Stomach (tissue), 8 donors: ENCODE measurements at regions not wholly inside any gene's neighbourhood (a gene's known extent, or its start where the extent isn't known, plus 50 kb on each side); places are given as distances from the start of the nearest gene placed in this dataset.

Experiments used
- DNase-seq, 2 donors: peaks; one replicate each; pipeline versions ENCODE4 v3.0.0 to v3.0.0-alpha.2; 2013 to 2019
- H3K27ac ChIP-seq, 5 donors: fragments of 200-600 bp in 4 of 5; sonication (generic) in 4 of 5; one replicate each; pipeline ENCODE4 v1.5.1; 2013 to 2019; ENCODE audit warnings: mild to moderate bottlenecking in 1 of 5, moderate library complexity in 1 of 5
- H3K27me3 ChIP-seq, 3 donors: fragments of 200-600 bp; sonication (generic); one replicate each; pipeline ENCODE4 v1.5.1; 2017 to 2019; ENCODE audit warnings: mixed run types in 1 of 3
- H3K36me3 ChIP-seq, 4 donors: fragments of 200-600 bp; sonication (generic); 1 replicate in 3 of 4; 2 replicates in 1 of 4; pipeline ENCODE4 v1.5.1; 2016 to 2019
- H3K4me1 ChIP-seq, 4 donors: fragments of 200-600 bp; sonication (generic); one replicate each; pipeline ENCODE4 v1.5.1; 2016 to 2019
- H3K4me3 ChIP-seq, 4 donors: fragments of 200-600 bp; sonication (generic) in 3 of 4; one replicate each; pipeline ENCODE4 v1.5.1; 2016 to 2019; ENCODE audit warnings: mild to moderate bottlenecking in 1 of 4
- H3K9me3 ChIP-seq, 4 donors: fragments of 200-600 bp; sonication (generic); one replicate each; pipeline ENCODE4 v1.5.1; 2016 to 2019
- EP300 ChIP-seq: sonication (generic); formaldehyde crosslinking; IDR thresholded peaks from one replicate; pipeline ENCODE4 v1.6.1; 2017; ENCODE audit warnings: antibody characterized with exemption
- POLR2A ChIP-seq, 4 donors: fragments of 450-650 bp; IDR thresholded peaks; one replicate each; pipeline ENCODE4 v1.6.1; 2016; ENCODE audit warnings: antibody characterized with exemption in 4 of 4, control low read depth in 2 of 4, mild to moderate bottlenecking in 1 of 4, moderate library complexity in 1 of 4
- POLR2AphosphoS5 ChIP-seq, 3 donors: sonication (generic); formaldehyde crosslinking; IDR thresholded peaks; one replicate each; pipeline ENCODE4 v1.6.1; 2016; ENCODE audit warnings: antibody characterized with exemption in 3 of 3
- WGBS, 5 donors: extraction: QIAGEN DNeasy Blood & Tissue Kit in 3 of 5; methylation state at CpG; one replicate each; pipeline versions ENCODE4 v1.1.5 to v1.1.7; 2013 to 2018; 5-methylcytosine and 5-hydroxymethylcytosine counted together
- intact Hi-C: fragments of 100-400 bp; cut with DNase I; formaldehyde crosslinking; loops from one replicate; pipeline ENCODE4 v1.15.1; 2023; ENCODE audit warnings: low total_unique reads
- TF ChIP-seq, protein P1 (sequence below), 7 experiments: fragments of 450-650 bp in 4 of 7; fragments of 200-600 bp in 3 of 7; sonication (generic) in 3 of 7; IDR thresholded peaks; one replicate each; pipeline ENCODE4 v1.5.1; 2016 to 2019; ENCODE audit warnings: antibody characterized with exemption in 7 of 7, control low read depth in 2 of 7, mild to moderate bottlenecking in 1 of 7
- donor health status: healthy with polysubstance abuse.
- donor health status: Bipolar disorder and iron deficiency.
- donor health status: healthy.

- Histone ChIP-seq H3K9me3 (no peaks in the 10 kb centered on the region), H3K27me3 (no peaks in the 10 kb centered on the region), H3K27ac (no peak overlapping the region), H3K4me1 (no peaks in the 10 kb centered on the region), H3K36me3 (no peaks in the 10 kb centered on the region), H3K4me3 (no peak overlapping the region)
- TF ChIP-seq POLR2A (IDR thresholded peaks at IDR 0.05) (no peak), POLR2AphosphoS5 (IDR thresholded peaks at IDR 0.05) (no peak), EP300 (no peak)
- TF ChIP-seq, protein P1, sequence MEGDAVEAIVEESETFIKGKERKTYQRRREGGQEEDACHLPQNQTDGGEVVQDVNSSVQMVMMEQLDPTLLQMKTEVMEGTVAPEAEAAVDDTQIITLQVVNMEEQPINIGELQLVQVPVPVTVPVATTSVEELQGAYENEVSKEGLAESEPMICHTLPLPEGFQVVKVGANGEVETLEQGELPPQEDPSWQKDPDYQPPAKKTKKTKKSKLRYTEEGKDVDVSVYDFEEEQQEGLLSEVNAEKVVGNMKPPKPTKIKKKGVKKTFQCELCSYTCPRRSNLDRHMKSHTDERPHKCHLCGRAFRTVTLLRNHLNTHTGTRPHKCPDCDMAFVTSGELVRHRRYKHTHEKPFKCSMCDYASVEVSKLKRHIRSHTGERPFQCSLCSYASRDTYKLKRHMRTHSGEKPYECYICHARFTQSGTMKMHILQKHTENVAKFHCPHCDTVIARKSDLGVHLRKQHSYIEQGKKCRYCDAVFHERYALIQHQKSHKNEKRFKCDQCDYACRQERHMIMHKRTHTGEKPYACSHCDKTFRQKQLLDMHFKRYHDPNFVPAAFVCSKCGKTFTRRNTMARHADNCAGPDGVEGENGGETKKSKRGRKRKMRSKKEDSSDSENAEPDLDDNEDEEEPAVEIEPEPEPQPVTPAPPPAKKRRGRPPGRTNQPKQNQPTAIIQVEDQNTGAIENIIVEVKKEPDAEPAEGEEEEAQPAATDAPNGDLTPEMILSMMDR (IDR thresholded peaks at IDR 0.05), result no peak
- 79 to 94% (median 88%) methylated on average over 2 of the region's 2 CpGs for WGBS, 5 donors
- intact Hi-C loops, result no loop called here
- DNase-seq, result no peak
Observed at GRCh38 chr2:123438675-123439074, 586.4 kb upstream of the CNTNAP5 start.

DNA sequence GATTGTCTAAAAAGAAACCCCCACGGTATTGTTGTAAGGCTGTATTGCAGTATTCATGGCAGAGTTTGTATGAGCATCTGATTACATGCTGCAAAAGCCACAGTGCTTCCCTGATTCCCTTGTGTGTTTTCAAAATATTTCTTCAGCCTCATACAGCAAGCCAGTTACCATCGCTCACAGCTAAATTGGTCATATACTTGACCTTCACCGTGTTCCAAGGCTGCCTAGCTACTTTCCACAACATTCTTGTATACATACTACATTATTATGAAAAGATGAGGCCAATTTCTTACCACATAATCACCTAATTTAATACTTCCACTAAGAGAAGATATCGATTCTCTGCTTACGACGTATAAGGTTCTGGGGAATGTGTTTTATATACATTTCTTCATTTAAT is 576.3 kb upstream of the CNTNAP5 start:
- DNase-seq, result no peak
- TF ChIP-seq POLR2A (IDR thresholded peaks at IDR 0.05), result no peak
- TF ChIP-seq, protein P1 (IDR thresholded peaks at IDR 0.05), result no peak
- no peak for TF ChIP-seq POLR2AphosphoS5 (IDR thresholded peaks at IDR 0.05)
- TF ChIP-seq EP300, result no peak
- Histone ChIP-seq H3K4me3 (no peak overlapping the region), H3K36me3 (no peaks in the 10 kb centered on the region), H3K9me3 (no peaks in the 10 kb centered on the region), H3K4me1 (no peaks in the 10 kb centered on the region), H3K27ac (no peak overlapping the region), H3K27me3 (no peaks in the 10 kb centered on the region)
- intact Hi-C loops, result no loop called here
- WGBS, 5 donors, result 69 to 81% (median 76%) methylated on average over 6 of the region's 6 CpGs

GRCh38 chr2:123451542-123451941 is 573.5 kb upstream of the CNTNAP5 start:
- H3K27me3 ChIP-seq, result no peaks in the 10 kb centered on the region
- intact Hi-C loops, result no loop called here
- H3K9me3 ChIP-seq, result no peaks in the 10 kb centered on the region
- WGBS, 5 donors, result 40 to 68% (median 62%) methylated on average over 4 of the region's 4 CpGs
- H3K27ac ChIP-seq, result no peak overlapping the region
- no peaks in the 10 kb centered on the region for H3K36me3 ChIP-seq
- H3K4me1 ChIP-seq, result no peaks in the 10 kb centered on the region
- TF ChIP-seq EP300, result no peak
- TF ChIP-seq POLR2AphosphoS5 (IDR thresholded peaks at IDR 0.05), result no peak
- no peak for TF ChIP-seq POLR2A (IDR thresholded peaks at IDR 0.05)
- TF ChIP-seq, protein P1 (IDR thresholded peaks at IDR 0.05), result no peak
- DNase-seq, result no peak
- no peak overlapping the region for H3K4me3 ChIP-seq

- Histone ChIP-seq H3K4me1 (no peaks in the 10 kb centered on the region), H3K9me3 (no peaks in the 10 kb centered on the region), H3K36me3 (no peaks in the 10 kb centered on the region), H3K27ac (no peak overlapping the region), H3K27me3 (no peaks in the 10 kb centered on the region), H3K4me3 (no peak overlapping the region)
- WGBS, 5 donors, result 82 to 89% (median 86%) methylated on average over 4 of the region's 4 CpGs
- no peak for DNase-seq
- intact Hi-C loops, result no loop called here
- TF ChIP-seq, protein P1 (IDR thresholded peaks at IDR 0.05), result no peak
- TF ChIP-seq POLR2AphosphoS5 (IDR thresholded peaks at IDR 0.05), result no peak
- TF ChIP-seq POLR2A (IDR thresholded peaks at IDR 0.05), result no peak
- TF ChIP-seq EP300, result no peak
Observed at GRCh38 chr2:123453046-123453700, 571.9 kb upstream of the CNTNAP5 start.
